Fibroblast of the aortic adventitia (primary cell): ENCODE measurements at regions not wholly inside any gene's neighbourhood (a gene's known extent, or its start where the extent isn't known, plus 50 kb on each side); places are given as distances from the start of the nearest gene placed in this dataset.

ENCODE experiments used
- DNase-seq: peaks from one replicate; pipeline ENCODE4 v3.0.0-alpha.2; 2010; ENCODE audit warnings: low read depth
- H3K4me3 ChIP-seq: 2 replicates; pipeline ENCODE4 v1.5.1; 2011; ENCODE audit warnings: low read depth, mild to moderate bottlenecking, control low read depth, low read length, moderate library complexity
- CTCF ChIP-seq: IDR thresholded peaks from 2 replicates; pipeline ENCODE4 v1.5.1; 2011; ENCODE audit warnings: mild to moderate bottlenecking, low read length, control low read depth, inconsistent platforms; ENCODE audit not compliant: insufficient read depth

- no peak for TF ChIP-seq CTCF
- DNase-seq, result no peak
- no peak overlapping the region for H3K4me3 ChIP-seq
These were observed 385.8 kb downstream of the LRRC70 start for GRCh38 chr5:62964428-62964827.

GRCh38 chr5:62960781-62961180 lies 382.2 kb downstream of the LRRC70 start:
- no peak overlapping the region for H3K4me3 ChIP-seq
- no peak for DNase-seq
- TF ChIP-seq CTCF, result no peak

- TF ChIP-seq CTCF, result no peak
- DNase-seq, result no peak
- H3K4me3 ChIP-seq, result no peak overlapping the region
These were observed 378.0 kb downstream of the LRRC70 start for GRCh38 chr5:62956597-62956996.

- DNase-seq, result no peak
- no peak overlapping the region for H3K4me3 ChIP-seq
- no peak for TF ChIP-seq CTCF
These were observed 376.0 kb downstream of the LRRC70 start for GRCh38 chr5:62954578-62954977.

- no peak for DNase-seq
- no peak overlapping the region for H3K4me3 ChIP-seq
- TF ChIP-seq CTCF, result no peak
These were observed 369.7 kb downstream of the LRRC70 start for GRCh38 chr5:62948301-62948700.

GRCh38 chr5:62942384-62942783 lies 363.8 kb downstream of the LRRC70 start:
- no peak for TF ChIP-seq CTCF
- no peak for DNase-seq
- H3K4me3 ChIP-seq, result no peak overlapping the region

- no peak for TF ChIP-seq CTCF
- DNase-seq, result no peak
- H3K4me3 ChIP-seq, result no peak overlapping the region
These were observed 360.3 kb downstream of the LRRC70 start for GRCh38 chr5:62938927-62939326.
